ENCODE measurements at regions not wholly inside any gene's neighbourhood (a gene's known extent, or its start where the extent isn't known, plus 50 kb on each side); places are given as distances from the start of the nearest gene placed in this dataset.

DNA sequence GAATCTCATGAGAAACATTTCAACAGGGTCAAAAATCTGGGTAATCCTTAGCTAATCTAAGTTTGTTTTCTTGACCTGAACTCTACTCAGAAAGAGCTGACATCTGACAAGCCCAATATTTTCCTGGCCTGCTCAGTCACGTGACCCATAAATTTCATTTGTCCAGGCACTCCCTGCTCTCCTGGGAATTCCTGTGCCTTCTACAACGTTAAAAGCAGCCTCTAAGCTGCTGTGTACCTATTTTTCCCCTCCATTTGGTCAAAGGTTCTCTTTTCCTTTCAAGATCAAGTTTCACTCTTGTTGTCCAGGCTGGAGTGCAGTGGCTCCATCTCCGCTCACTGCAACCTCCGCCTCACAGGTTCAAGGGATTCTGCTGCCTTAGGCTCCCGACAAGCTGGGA is 148.8 kb upstream of the ABCA1 start (continued):
- TF ChIP-seq, protein P1, sequence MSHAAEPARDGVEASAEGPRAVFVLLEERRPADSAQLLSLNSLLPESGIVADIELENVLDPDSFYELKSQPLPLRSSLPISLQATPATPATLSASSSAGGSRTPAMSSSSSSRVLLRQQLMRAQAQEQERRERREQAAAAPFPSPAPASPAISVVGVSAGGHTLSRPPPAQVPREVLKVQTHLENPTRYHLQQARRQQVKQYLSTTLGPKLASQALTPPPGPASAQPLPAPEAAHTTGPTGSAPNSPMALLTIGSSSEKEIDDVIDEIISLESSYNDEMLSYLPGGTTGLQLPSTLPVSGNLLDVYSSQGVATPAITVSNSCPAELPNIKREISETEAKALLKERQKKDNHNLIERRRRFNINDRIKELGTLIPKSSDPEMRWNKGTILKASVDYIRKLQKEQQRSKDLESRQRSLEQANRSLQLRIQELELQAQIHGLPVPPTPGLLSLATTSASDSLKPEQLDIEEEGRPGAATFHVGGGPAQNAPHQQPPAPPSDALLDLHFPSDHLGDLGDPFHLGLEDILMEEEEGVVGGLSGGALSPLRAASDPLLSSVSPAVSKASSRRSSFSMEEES (CRISPR knock-in tag; IDR thresholded peaks at IDR 0.05): peak; percentile 84
- TF ChIP-seq TCF7 (IDR thresholded peaks at IDR 0.05; ENCODE audit: borderline replicate concordance) (no peak), CBFA2T2 (conservative IDR thresholded peaks at IDR 0.05) (peak; percentile 30; the same call in 1 of the 2 replicates)
- TF ChIP-seq, protein P2, sequence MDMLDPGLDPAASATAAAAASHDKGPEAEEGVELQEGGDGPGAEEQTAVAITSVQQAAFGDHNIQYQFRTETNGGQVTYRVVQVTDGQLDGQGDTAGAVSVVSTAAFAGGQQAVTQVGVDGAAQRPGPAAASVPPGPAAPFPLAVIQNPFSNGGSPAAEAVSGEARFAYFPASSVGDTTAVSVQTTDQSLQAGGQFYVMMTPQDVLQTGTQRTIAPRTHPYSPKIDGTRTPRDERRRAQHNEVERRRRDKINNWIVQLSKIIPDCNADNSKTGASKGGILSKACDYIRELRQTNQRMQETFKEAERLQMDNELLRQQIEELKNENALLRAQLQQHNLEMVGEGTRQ (CRISPR knock-in tag; IDR thresholded peaks at IDR 0.05): peak; percentile 53

DNA sequence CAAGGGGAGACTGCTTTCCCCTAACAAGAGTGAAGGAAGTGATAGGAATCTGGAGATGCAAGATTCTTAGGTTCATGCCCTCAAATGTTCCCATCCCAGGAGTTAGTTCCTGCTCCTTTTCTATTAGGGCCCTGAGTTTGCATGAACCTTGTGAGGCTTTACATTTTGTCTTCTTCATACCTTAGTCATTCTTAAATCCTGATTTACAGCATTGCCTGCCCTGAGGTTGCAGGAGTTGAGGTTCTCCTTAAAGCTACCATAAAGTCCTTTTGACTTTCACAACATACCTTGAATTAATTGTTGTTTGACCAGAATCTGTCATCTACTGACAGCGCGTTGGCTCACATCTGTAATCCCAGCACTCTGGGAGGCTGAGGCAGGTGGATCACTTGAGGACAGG is 151.5 kb upstream of the ABCA1 start:
- Histone ChIP-seq H3K9me3 (replicated peaks; ENCODE audit: control insufficient read depth, insufficient read depth, low read depth, low read length) (no peaks in the 10 kb centered on the region), H3K36me3 (ENCODE audit: control insufficient read depth, insufficient read depth, low read length) (no peaks in the 10 kb centered on the region), H3K4me1 (replicated peaks in 1 of 2; ENCODE audit: control insufficient read depth in 2 of 2, insufficient read depth in 2 of 2, low read length in 2 of 2) (no peaks in the 10 kb centered on the region), H3K79me2 (ENCODE audit: control insufficient read depth, insufficient read depth, low read length) (no peaks in the 10 kb centered on the region), H3K27ac (ENCODE audit: extremely low read depth, low read depth, low read length) (no peak overlapping the region), H3K4me2 (ENCODE audit: insufficient read depth, low read length) (no peak overlapping the region), H4K20me1 (replicated peaks; ENCODE audit: control insufficient read depth, insufficient read depth, low read length) (no peaks in the 10 kb centered on the region), H3K9ac (ENCODE audit: insufficient read depth in 1 of 2, low read depth in 2 of 2, low read length in 2 of 2) (no peak overlapping the region), H3K27me3 (ENCODE audit: control insufficient read depth in 2 of 2, insufficient read depth in 2 of 2, low read length in 2 of 2) (no peaks in the 10 kb centered on the region), H3K4me3 (no peak overlapping the region), H2AFZ (ENCODE audit: low read depth, low read length) (no peak overlapping the region), H3K9me1 (ENCODE audit: control insufficient read depth, insufficient read depth, low read length) (no peaks in the 10 kb centered on the region)
- intact Hi-C loops (cut with micrococcal nuclease): no loop called here
- no TSS peak for BruUV-seq (replicated peaks)
- CTCF ChIA-PET (ENCODE audit: low intra/inter-chr PET ratio): no interaction called here
- FAIRE-seq: no peak
- no peak for DNase-seq (ENCODE audit: extremely low read depth in 1 of 4, low spot score in 3 of 4)
- POLR2A ChIA-PET: no interaction called here
- WGBS (ENCODE audit: insufficient coverage, low coverage, missing lambda C conversion rate): 45% methylated on average over 2 of the region's 2 CpGs
- in situ Hi-C loops (cut with MboI): no loop called here
- no peak for ATAC-seq
- TF ChIP-seq, protein P3, sequence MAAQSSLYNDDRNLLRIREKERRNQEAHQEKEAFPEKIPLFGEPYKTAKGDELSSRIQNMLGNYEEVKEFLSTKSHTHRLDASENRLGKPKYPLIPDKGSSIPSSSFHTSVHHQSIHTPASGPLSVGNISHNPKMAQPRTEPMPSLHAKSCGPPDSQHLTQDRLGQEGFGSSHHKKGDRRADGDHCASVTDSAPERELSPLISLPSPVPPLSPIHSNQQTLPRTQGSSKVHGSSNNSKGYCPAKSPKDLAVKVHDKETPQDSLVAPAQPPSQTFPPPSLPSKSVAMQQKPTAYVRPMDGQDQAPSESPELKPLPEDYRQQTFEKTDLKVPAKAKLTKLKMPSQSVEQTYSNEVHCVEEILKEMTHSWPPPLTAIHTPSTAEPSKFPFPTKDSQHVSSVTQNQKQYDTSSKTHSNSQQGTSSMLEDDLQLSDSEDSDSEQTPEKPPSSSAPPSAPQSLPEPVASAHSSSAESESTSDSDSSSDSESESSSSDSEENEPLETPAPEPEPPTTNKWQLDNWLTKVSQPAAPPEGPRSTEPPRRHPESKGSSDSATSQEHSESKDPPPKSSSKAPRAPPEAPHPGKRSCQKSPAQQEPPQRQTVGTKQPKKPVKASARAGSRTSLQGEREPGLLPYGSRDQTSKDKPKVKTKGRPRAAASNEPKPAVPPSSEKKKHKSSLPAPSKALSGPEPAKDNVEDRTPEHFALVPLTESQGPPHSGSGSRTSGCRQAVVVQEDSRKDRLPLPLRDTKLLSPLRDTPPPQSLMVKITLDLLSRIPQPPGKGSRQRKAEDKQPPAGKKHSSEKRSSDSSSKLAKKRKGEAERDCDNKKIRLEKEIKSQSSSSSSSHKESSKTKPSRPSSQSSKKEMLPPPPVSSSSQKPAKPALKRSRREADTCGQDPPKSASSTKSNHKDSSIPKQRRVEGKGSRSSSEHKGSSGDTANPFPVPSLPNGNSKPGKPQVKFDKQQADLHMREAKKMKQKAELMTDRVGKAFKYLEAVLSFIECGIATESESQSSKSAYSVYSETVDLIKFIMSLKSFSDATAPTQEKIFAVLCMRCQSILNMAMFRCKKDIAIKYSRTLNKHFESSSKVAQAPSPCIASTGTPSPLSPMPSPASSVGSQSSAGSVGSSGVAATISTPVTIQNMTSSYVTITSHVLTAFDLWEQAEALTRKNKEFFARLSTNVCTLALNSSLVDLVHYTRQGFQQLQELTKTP (IDR thresholded peaks at IDR 0.05; ENCODE audit: low read depth in 1 of 2, partially characterized antibody in 2 of 2): no peak
- TF ChIP-seq ETV5 (CRISPR knock-in tag; IDR thresholded peaks at IDR 0.05; ENCODE audit: low read depth): no peak

Measured in K562 (cell line).